ENCODE measurements at regions not wholly inside any gene's neighbourhood (a gene's known extent, or its start where the extent isn't known, plus 50 kb on each side); places are given as distances from the start of the nearest gene placed in this dataset.

DNA sequence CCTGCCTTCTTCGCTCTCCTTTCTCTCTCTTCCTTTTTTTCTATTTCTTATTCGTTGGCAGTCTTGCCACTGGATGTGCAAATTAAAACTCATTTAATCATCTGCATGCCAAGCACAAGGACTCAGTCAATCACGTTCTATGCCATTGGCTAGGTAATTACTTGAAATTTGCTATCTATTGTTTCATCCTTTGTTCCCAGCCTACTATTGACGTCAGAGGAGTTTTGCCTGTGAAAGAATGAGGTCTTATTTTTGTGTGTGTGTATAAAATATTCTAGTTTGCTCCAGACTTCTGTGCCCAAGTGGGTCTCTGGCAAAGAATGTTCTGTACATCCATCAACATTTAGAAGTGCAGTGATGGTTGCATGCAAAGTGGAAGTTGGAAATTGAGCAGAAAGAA is 132.3 kb upstream of the DOK5 start:
- H3K4me2 ChIP-seq (ENCODE audit: low read depth, low read length) = no peak overlapping the region
- peaks cover 11% of the 10 kb centered on the region for H3K4me1 ChIP-seq (ENCODE audit: insufficient read depth, low read length)
- H3K27ac ChIP-seq (ENCODE audit: extremely low read length, insufficient read depth, low read length) = no peak overlapping the region
- in situ Hi-C loops (cut with HindIII; ENCODE audit: extremely low pct_ligation_motif_present, low pct_unique_long_range_greater_than_20kb) (no loop called here), intact Hi-C loops (cut with micrococcal nuclease; ENCODE audit: unreplicated experiment) (no loop called here)
- DNase-seq (ENCODE audit: low spot score) (no peak), FAIRE-seq (no peak), ATAC-seq (no peak)
- ChIA-PET CTCF (ENCODE audit: low intra/inter-chr PET ratio, low total read pairs) (no interaction called here), POLR2A (no interaction called here)
- no peaks in the 10 kb centered on the region for H3K9me3 ChIP-seq (ENCODE audit: low read length)
- H3K4me3 ChIP-seq (replicated peaks in 1 of 3; ENCODE audit: insufficient read depth in 1 of 3, low read depth in 2 of 3, low read length in 3 of 3) = no peak overlapping the region
- no TSS peak for BruUV-seq (replicated peaks)
- H3K9ac ChIP-seq (ENCODE audit: insufficient read depth, low read depth, low read length) = no peak overlapping the region
- no peak for TF ChIP-seq MBNL3 (CRISPR knock-in tag; conservative IDR thresholded peaks at IDR 0.05)
- 0 out of 2 replicates have a peak, but pooled peaks have one; percentile 9 for TF ChIP-seq FOXP1 (IDR thresholded peaks at IDR 0.05)
- TF ChIP-seq FOXP1 (CRISPR knock-in tag; IDR thresholded peaks at IDR 0.05) = no peak
- TF ChIP-seq, protein P1, sequence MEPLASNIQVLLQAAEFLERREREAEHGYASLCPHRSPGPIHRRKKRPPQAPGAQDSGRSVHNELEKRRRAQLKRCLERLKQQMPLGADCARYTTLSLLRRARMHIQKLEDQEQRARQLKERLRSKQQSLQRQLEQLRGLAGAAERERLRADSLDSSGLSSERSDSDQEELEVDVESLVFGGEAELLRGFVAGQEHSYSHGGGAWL (CRISPR knock-in tag; IDR thresholded peaks at IDR 0.05) = no peak
- TF ChIP-seq CREB1 (IDR thresholded peaks at IDR 0.05) = peak; percentile 57; the same call in 1 of the 2 replicates
- no peak for TF ChIP-seq CREB1 (CRISPR knock-in tag; IDR thresholded peaks at IDR 0.05)
- no peaks in the 10 kb centered on the region for H3K36me3 ChIP-seq (replicated peaks in 1 of 2; ENCODE audit: control insufficient read depth in 1 of 2, insufficient read depth in 2 of 2, low read length in 2 of 2)
- H4K20me1 ChIP-seq (ENCODE audit: insufficient read depth, low read length) = no peaks in the 10 kb centered on the region
- H3K79me2 ChIP-seq (ENCODE audit: insufficient read depth, low read length) = no peaks in the 10 kb centered on the region
- no peaks in the 10 kb centered on the region for H3K27me3 ChIP-seq (ENCODE audit: control insufficient read depth in 1 of 2, insufficient read depth in 2 of 2, low read length in 2 of 2)
- H2AFZ ChIP-seq (ENCODE audit: low read length) = no peak overlapping the region
- WGBS (ENCODE audit: low lambda C conversion rate) = 7% methylated on average over 4 of the region's 4 CpGs

DNA sequence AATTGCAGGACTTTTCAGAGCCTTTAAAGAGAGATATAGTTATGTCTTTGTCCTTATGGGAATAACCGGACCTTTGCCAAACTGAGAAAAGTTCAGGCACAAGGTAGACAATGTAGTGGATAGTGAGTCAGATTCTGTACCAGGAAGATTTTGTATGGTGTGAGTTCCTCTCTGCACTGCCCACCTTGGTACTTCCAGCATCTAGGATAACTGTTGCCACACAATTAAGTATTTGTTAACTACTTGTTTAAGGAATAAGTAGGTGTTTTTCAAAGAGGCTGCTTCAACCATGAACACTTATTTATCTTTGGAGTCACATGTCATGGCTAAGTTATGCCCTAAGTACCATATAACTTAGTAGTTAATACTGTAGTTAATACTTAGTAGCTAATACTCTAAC is 131.8 kb upstream of the DOK5 start:
- H3K9ac ChIP-seq (ENCODE audit: insufficient read depth, low read depth, low read length) = no peak overlapping the region
- H3K4me1 ChIP-seq (ENCODE audit: insufficient read depth, low read length) = peaks cover 11% of the 10 kb centered on the region
- WGBS (ENCODE audit: low lambda C conversion rate) = 45% methylated on average over 1 of the region's 1 CpG
- TF ChIP-seq MLLT10 (CRISPR knock-in tag; IDR thresholded peaks at IDR 0.05) = no peak
- TF ChIP-seq ZBTB42 (CRISPR knock-in tag; IDR thresholded peaks at IDR 0.05) = no peak
- no peak for TF ChIP-seq SIN3B (IDR thresholded peaks at IDR 0.05; ENCODE audit: low read length)
- TF ChIP-seq, protein P2, sequence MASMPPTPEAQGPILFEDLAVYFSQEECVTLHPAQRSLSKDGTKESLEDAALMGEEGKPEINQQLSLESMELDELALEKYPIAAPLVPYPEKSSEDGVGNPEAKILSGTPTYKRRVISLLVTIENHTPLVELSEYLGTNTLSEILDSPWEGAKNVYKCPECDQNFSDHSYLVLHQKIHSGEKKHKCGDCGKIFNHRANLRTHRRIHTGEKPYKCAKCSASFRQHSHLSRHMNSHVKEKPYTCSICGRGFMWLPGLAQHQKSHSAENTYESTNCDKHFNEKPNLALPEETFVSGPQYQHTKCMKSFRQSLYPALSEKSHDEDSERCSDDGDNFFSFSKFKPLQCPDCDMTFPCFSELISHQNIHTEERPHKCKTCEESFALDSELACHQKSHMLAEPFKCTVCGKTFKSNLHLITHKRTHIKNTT (CRISPR knock-in tag; IDR thresholded peaks at IDR 0.05) = no peak
- TF ChIP-seq ZNF263 (CRISPR knock-in tag; IDR thresholded peaks at IDR 0.05) = no peak
- no peak for TF ChIP-seq KLF11 (CRISPR knock-in tag; IDR thresholded peaks at IDR 0.05)
- TF ChIP-seq, protein P3, sequence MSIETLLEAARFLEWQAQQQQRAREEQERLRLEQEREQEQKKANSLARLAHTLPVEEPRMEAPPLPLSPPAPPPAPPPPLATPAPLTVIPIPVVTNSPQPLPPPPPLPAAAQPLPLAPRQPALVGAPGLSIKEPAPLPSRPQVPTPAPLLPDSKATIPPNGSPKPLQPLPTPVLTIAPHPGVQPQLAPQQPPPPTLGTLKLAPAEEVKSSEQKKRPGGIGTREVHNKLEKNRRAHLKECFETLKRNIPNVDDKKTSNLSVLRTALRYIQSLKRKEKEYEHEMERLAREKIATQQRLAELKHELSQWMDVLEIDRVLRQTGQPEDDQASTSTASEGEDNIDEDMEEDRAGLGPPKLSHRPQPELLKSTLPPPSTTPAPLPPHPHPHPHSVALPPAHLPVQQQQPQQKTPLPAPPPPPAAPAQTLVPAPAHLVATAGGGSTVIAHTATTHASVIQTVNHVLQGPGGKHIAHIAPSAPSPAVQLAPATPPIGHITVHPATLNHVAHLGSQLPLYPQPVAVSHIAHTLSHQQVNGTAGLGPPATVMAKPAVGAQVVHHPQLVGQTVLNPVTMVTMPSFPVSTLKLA (IDR thresholded peaks at IDR 0.05) = no peak
- TF ChIP-seq ZNF234 (CRISPR knock-in tag; conservative IDR thresholded peaks at IDR 0.05) = no peak
- TF ChIP-seq, protein P4, sequence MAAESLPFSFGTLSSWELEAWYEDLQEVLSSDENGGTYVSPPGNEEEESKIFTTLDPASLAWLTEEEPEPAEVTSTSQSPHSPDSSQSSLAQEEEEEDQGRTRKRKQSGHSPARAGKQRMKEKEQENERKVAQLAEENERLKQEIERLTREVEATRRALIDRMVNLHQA (CRISPR knock-in tag; IDR thresholded peaks at IDR 0.05) = no peak
- no peak for TF ChIP-seq ZNF781 (CRISPR knock-in tag; IDR thresholded peaks at IDR 0.05; ENCODE audit: borderline replicate concordance, not compliant biosample characterization)
- no peak for TF ChIP-seq ZNF431 (CRISPR knock-in tag; IDR thresholded peaks at IDR 0.05; ENCODE audit: borderline replicate concordance, low read depth)
- TF ChIP-seq ZNF354B (CRISPR knock-in tag; IDR thresholded peaks at IDR 0.05) = no peak
- TF ChIP-seq RFXAP (CRISPR knock-in tag; IDR thresholded peaks at IDR 0.05; ENCODE audit: borderline replicate concordance) = no peak

More for the DNA sequence above, 131.8 kb upstream of the DOK5 start:
- DNase-seq (ENCODE audit: low spot score) (no peak), FAIRE-seq (no peak), ATAC-seq (no peak)
- BruUV-seq (replicated peaks) = no TSS peak
- Histone ChIP-seq H4K20me1 (ENCODE audit: insufficient read depth, low read length) (no peaks in the 10 kb centered on the region), H3K27ac (ENCODE audit: extremely low read length, insufficient read depth, low read length) (no peak overlapping the region), H3K4me2 (ENCODE audit: low read depth, low read length) (no peak overlapping the region), H3K9me3 (ENCODE audit: low read length) (no peaks in the 10 kb centered on the region), H3K36me3 (replicated peaks in 1 of 2; ENCODE audit: control insufficient read depth in 1 of 2, insufficient read depth in 2 of 2, low read length in 2 of 2) (no peaks in the 10 kb centered on the region), H3K79me2 (ENCODE audit: insufficient read depth, low read length) (no peaks in the 10 kb centered on the region), H3K4me3 (replicated peaks in 1 of 3; ENCODE audit: insufficient read depth in 1 of 3, low read depth in 2 of 3, low read length in 3 of 3) (no peak overlapping the region), H2AFZ (ENCODE audit: low read length) (no peak overlapping the region), H3K27me3 (ENCODE audit: control insufficient read depth in 1 of 2, insufficient read depth in 2 of 2, low read length in 2 of 2) (no peaks in the 10 kb centered on the region)
- intact Hi-C loops (cut with micrococcal nuclease; ENCODE audit: unreplicated experiment) = no loop called here
- in situ Hi-C loops (cut with HindIII; ENCODE audit: extremely low pct_ligation_motif_present, low pct_unique_long_range_greater_than_20kb) = no loop called here
- POLR2A ChIA-PET = no interaction called here
- CTCF ChIA-PET (ENCODE audit: low intra/inter-chr PET ratio, low total read pairs) = no interaction called here
